Activated effector memory CD4-positive, alpha-beta T cell treated with Interleukin-2 at 50 U/mL for 16 hours (primary cell): ENCODE measurements at regions not wholly inside any gene's neighbourhood (a gene's known extent, or its start where the extent isn't known, plus 50 kb on each side); places are given as distances from the start of the nearest gene placed in this dataset.

ENCODE experiments used
- DNase-seq: peaks from one replicate; pipeline ENCODE4 v3.0.0-alpha.2; 2020

GRCh38 chr18:42412896-42413295 is 457.9 kb downstream of the PIK3C3 start:
- no peak for DNase-seq

GRCh38 chr18:42413870-42414269 is 458.8 kb downstream of the PIK3C3 start:
- DNase-seq = no peak

- no peak for DNase-seq
These were observed 459.9 kb downstream of the PIK3C3 start for GRCh38 chr18:42414756-42415454.

- DNase-seq = no peak
These were observed 462.2 kb downstream of the PIK3C3 start for GRCh38 chr18:42417189-42417588.

- no peak for DNase-seq
These were observed 463.1 kb downstream of the PIK3C3 start for GRCh38 chr18:42418121-42418520.

GRCh38 chr18:42425025-42425424 is 470.0 kb downstream of the PIK3C3 start:
- DNase-seq = no peak

- no peak for DNase-seq
These were observed 471.5 kb downstream of the PIK3C3 start for GRCh38 chr18:42426496-42427015.

GRCh38 chr18:42429196-42429595 is 474.2 kb downstream of the PIK3C3 start:
- no peak for DNase-seq

GRCh38 chr18:42436222-42436765 is 481.3 kb downstream of the PIK3C3 start:
- DNase-seq = no peak

- DNase-seq = no peak
These were observed 482.0 kb downstream of the PIK3C3 start for GRCh38 chr18:42437001-42437400.

- no peak for DNase-seq
These were observed 482.6 kb downstream of the PIK3C3 start for GRCh38 chr18:42437646-42438045.

- no peak for DNase-seq
These were observed 487.6 kb downstream of the PIK3C3 start for GRCh38 chr18:42442656-42443055.

- DNase-seq = no peak
These were observed 489.3 kb downstream of the PIK3C3 start for GRCh38 chr18:42444349-42444748.

GRCh38 chr18:42445359-42445758 is 490.3 kb downstream of the PIK3C3 start:
- DNase-seq = no peak

GRCh38 chr18:42446195-42446594 is 491.2 kb downstream of the PIK3C3 start:
- no peak for DNase-seq

- no peak for DNase-seq
These were observed 492.7 kb downstream of the PIK3C3 start for GRCh38 chr18:42447688-42448087.

GRCh38 chr18:42458226-42458625 is 503.2 kb downstream of the PIK3C3 start:
- no peak for DNase-seq

GRCh38 chr18:42459873-42460272 is 504.8 kb downstream of the PIK3C3 start:
- no peak for DNase-seq

- DNase-seq = no peak
These were observed 516.9 kb downstream of the PIK3C3 start for GRCh38 chr18:42471885-42472284.

- DNase-seq = no peak
These were observed 518.6 kb downstream of the PIK3C3 start for GRCh38 chr18:42473611-42474010.

- no peak for DNase-seq
These were observed 519.5 kb downstream of the PIK3C3 start for GRCh38 chr18:42474577-42474976.

GRCh38 chr18:42475157-42475556 is 520.1 kb downstream of the PIK3C3 start:
- no peak for DNase-seq

GRCh38 chr18:42477267-42477666 is 522.2 kb downstream of the PIK3C3 start:
- no peak for DNase-seq

GRCh38 chr18:42480441-42480840 is 525.4 kb downstream of the PIK3C3 start:
- no peak for DNase-seq

GRCh38 chr18:42484648-42485047 is 529.6 kb downstream of the PIK3C3 start:
- no peak for DNase-seq
